GM21737 (cell line): ENCODE measurements at regions not wholly inside any gene's neighbourhood (a gene's known extent, or its start where the extent isn't known, plus 50 kb on each side); places are given as distances from the start of the nearest gene placed in this dataset.
"Not testable (repeated sequence)": the region's sequence is repeated elsewhere in the genome, so short reads cannot be mapped to it uniquely, and the experiment has no call there.

ENCODE experiments used
- ATAC-seq: cut with Tn5 transposase; IDR thresholded peaks from one replicate; pipeline ENCODE4 v1.9.1; 2021; ENCODE audit warnings: mild to moderate bottlenecking, moderate library complexity; ENCODE audit not compliant: unreplicated experiment

GRCh38 chr10:131577786-131578471, 266.4 kb upstream of the TCERG1L start:
- ATAC-seq, result no peak

- no peak for ATAC-seq
These were observed 267.0 kb upstream of the TCERG1L start for GRCh38 chr10:131578472-131578970.

- no peak for ATAC-seq
These were observed 267.9 kb upstream of the TCERG1L start for GRCh38 chr10:131579251-131580071.

GRCh38 chr10:131580076-131580652, 268.6 kb upstream of the TCERG1L start:
- no peak for ATAC-seq

GRCh38 chr10:131580674-131581073, 269.2 kb upstream of the TCERG1L start:
- no peak for ATAC-seq

- ATAC-seq, result not testable (repeated sequence)
These were observed 270.0 kb upstream of the TCERG1L start for GRCh38 chr10:131581547-131581946.

- no peak for ATAC-seq
These were observed 272.8 kb upstream of the TCERG1L start for GRCh38 chr10:131584287-131584686.

GRCh38 chr10:131585761-131586160, 274.2 kb upstream of the TCERG1L start:
- ATAC-seq, result no peak

GRCh38 chr10:131586958-131587357, 275.4 kb upstream of the TCERG1L start:
- no peak for ATAC-seq

- no peak for ATAC-seq
These were observed 276.6 kb upstream of the TCERG1L start for GRCh38 chr10:131587976-131588680.

- ATAC-seq, result no peak
These were observed 277.2 kb upstream of the TCERG1L start for GRCh38 chr10:131588704-131589220.

GRCh38 chr10:131590567-131590966, 279.0 kb upstream of the TCERG1L start:
- no peak for ATAC-seq

GRCh38 chr10:131591936-131592335, 280.4 kb upstream of the TCERG1L start:
- ATAC-seq, result no peak

- ATAC-seq, result no peak
These were observed 291.6 kb upstream of the PPP2R2D start for GRCh38 chr10:131609176-131609575.

- no peak for ATAC-seq
These were observed 285.7 kb upstream of the PPP2R2D start for GRCh38 chr10:131615150-131615549.

- ATAC-seq, result no peak
These were observed 284.8 kb upstream of the PPP2R2D start for GRCh38 chr10:131616040-131616439.

GRCh38 chr10:131617113-131617858, 283.5 kb upstream of the PPP2R2D start:
- no peak for ATAC-seq

GRCh38 chr10:131618587-131619267, 282.1 kb upstream of the PPP2R2D start:
- no peak for ATAC-seq

GRCh38 chr10:131620314-131620713, 280.5 kb upstream of the PPP2R2D start:
- ATAC-seq, result no peak

GRCh38 chr10:131620904-131621303, 279.9 kb upstream of the PPP2R2D start:
- ATAC-seq, result no peak
